IMR-90 (cell line): ENCODE measurements at regions not wholly inside any gene's neighbourhood (a gene's known extent, or its start where the extent isn't known, plus 50 kb on each side); places are given as distances from the start of the nearest gene placed in this dataset.

Experiments used
- CHD1 ChIP-seq: IDR thresholded peaks from 2 replicates; pipeline ENCODE4 v1.6.1; 2012; ENCODE audit warnings: low read depth, low read length, improper control_type of control experiment
- FOS ChIP-seq: fragments of 150-350 bp; IDR thresholded peaks from 2 replicates; pipeline ENCODE4 v1.6.1; 2016; ENCODE audit warnings: low read depth, low read length
- NFE2L2 ChIP-seq: fragments of 150-350 bp; IDR thresholded peaks from 2 replicates; pipeline ENCODE4 v1.6.1; 2016; ENCODE audit warnings: low read depth, mild to moderate bottlenecking, low read length
- POLR2A ChIP-seq: IDR thresholded peaks from 2 replicates; pipeline ENCODE4 v1.6.1; 2012; ENCODE audit warnings: mild to moderate bottlenecking, low read depth, low read length
- RAD21 ChIP-seq: IDR thresholded peaks from 2 replicates; pipeline ENCODE4 v1.6.1; 2012; ENCODE audit warnings: low read length, improper control_type of control experiment
- RFX5 ChIP-seq: IDR thresholded peaks from 2 replicates; pipeline ENCODE4 v1.8.0; 2012; ENCODE audit warnings: low read depth, mild to moderate bottlenecking, low read length, moderate library complexity
- TF ChIP-seq, protein P1 (sequence below): conservative IDR thresholded peaks from 2 replicates; pipeline ENCODE4 v1.5.1; 2012; ENCODE audit warnings: mild to moderate bottlenecking, low read depth, low read length, improper control_type of control experiment
- TF ChIP-seq, protein P2 (sequence below): fragments of 150-350 bp; IDR thresholded peaks from 2 replicates; pipeline ENCODE4 v1.6.1; 2016; ENCODE audit warnings: low read depth, mild to moderate bottlenecking, low read length, moderate library complexity, borderline replicate concordance
- TF ChIP-seq, protein P3 (sequence below): fragments of 150-350 bp; IDR thresholded peaks from 2 replicates; pipeline ENCODE4 v1.6.1; 2017; ENCODE audit warnings: mild to moderate bottlenecking, antibody characterized with exemption, low read length, low read depth

DNA sequence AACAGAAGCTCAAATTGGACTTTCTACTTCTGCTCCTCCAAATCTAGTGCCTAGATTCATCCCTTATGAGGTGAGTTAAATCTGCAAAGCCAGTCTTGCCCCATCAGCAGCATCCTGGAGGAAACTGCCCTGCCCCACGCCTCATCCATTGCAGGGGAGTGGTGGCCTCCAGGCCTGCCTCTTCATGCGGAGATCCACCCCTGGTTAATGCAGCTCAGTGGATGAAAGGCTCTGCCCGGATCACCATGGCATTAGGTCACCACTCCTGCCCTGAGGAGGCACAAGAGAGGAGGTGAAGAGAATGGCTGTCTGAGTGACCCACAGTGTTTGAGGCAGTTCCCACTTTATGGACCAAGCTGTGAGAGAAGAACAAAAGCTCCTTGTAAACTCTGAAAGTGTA lies 218.1 kb downstream of the C12orf75 start:
- TF ChIP-seq, protein P1, sequence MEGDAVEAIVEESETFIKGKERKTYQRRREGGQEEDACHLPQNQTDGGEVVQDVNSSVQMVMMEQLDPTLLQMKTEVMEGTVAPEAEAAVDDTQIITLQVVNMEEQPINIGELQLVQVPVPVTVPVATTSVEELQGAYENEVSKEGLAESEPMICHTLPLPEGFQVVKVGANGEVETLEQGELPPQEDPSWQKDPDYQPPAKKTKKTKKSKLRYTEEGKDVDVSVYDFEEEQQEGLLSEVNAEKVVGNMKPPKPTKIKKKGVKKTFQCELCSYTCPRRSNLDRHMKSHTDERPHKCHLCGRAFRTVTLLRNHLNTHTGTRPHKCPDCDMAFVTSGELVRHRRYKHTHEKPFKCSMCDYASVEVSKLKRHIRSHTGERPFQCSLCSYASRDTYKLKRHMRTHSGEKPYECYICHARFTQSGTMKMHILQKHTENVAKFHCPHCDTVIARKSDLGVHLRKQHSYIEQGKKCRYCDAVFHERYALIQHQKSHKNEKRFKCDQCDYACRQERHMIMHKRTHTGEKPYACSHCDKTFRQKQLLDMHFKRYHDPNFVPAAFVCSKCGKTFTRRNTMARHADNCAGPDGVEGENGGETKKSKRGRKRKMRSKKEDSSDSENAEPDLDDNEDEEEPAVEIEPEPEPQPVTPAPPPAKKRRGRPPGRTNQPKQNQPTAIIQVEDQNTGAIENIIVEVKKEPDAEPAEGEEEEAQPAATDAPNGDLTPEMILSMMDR, result no peak
- no peak for TF ChIP-seq RFX5
- TF ChIP-seq NFE2L2, result no peak
- TF ChIP-seq RAD21, result no peak
- TF ChIP-seq, protein P2, sequence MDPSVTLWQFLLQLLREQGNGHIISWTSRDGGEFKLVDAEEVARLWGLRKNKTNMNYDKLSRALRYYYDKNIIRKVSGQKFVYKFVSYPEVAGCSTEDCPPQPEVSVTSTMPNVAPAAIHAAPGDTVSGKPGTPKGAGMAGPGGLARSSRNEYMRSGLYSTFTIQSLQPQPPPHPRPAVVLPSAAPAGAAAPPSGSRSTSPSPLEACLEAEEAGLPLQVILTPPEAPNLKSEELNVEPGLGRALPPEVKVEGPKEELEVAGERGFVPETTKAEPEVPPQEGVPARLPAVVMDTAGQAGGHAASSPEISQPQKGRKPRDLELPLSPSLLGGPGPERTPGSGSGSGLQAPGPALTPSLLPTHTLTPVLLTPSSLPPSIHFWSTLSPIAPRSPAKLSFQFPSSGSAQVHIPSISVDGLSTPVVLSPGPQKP, result no peak
- TF ChIP-seq FOS, result no peak
- TF ChIP-seq POLR2A, result no peak
- TF ChIP-seq CHD1, result no peak
- TF ChIP-seq, protein P3, sequence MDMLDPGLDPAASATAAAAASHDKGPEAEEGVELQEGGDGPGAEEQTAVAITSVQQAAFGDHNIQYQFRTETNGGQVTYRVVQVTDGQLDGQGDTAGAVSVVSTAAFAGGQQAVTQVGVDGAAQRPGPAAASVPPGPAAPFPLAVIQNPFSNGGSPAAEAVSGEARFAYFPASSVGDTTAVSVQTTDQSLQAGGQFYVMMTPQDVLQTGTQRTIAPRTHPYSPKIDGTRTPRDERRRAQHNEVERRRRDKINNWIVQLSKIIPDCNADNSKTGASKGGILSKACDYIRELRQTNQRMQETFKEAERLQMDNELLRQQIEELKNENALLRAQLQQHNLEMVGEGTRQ, result no peak
